K562 (cell line): ENCODE measurements at regions not wholly inside any gene's neighbourhood (a gene's known extent, or its start where the extent isn't known, plus 50 kb on each side); places are given as distances from the start of the nearest gene placed in this dataset.

Experiments
- ATAC-seq: fragments of 200-7000 bp; cut with Tn5 transposase; 3 replicates; pipeline ENCODE4 v1.9.1; 2020; ENCODE audit warnings: moderate library complexity
- BruUV-seq: library from RNA; stranded (reverse); fragments of 400-500 nt; replicated peaks from 2 replicates; lab custom pipeline; 2021; lab: Mats Ljungman, UMichigan
- CTCF ChIA-PET: fragments of 300-600 bp; formaldehyde crosslinking; extraction: SDS; loops from one replicate; lab custom pipeline; 2021; ENCODE audit warnings: low intra/inter-chr PET ratio; lab: Yijun Ruan, JAX
- POLR2A ChIA-PET: fragments of 300-600, 350-650 bp; sonication (Branson Sonifier 250); formaldehyde crosslinking; extraction: SDS; loops from one replicate; lab custom pipeline; 2021; ENCODE audit warnings: antibody characterized with exemption, inconsistent platforms; lab: Yijun Ruan, JAX
- DNase-seq, 4 experiments: peaks; one replicate each; pipeline versions ENCODE4 v3.0.0 to v3.0.0-alpha.2; 2011 to 2018; ENCODE audit warnings: low spot score in 3 of 4, mixed read lengths in 3 of 4; ENCODE audit errors: extremely low read depth in 1 of 4
- FAIRE-seq: peaks from 2 replicates; lab custom pipeline; 2011; peaks lifted over from hg19 to GRCh38; lab: Jason Lieb, UNC
- H2AFZ ChIP-seq: 2 replicates; pipeline ENCODE4 v1.6.0; 2011; ENCODE audit warnings: low read depth, low read length, control low read depth, inconsistent platforms
- H3K27ac ChIP-seq: fragments of 200-600 bp; 3 replicates; pipeline ENCODE4 v1.8.0; 2011; ENCODE audit warnings: low read depth, mild to moderate bottlenecking, control low read depth, inconsistent platforms, low read length, moderate library complexity, mixed read lengths; ENCODE audit errors: extremely low read depth
- H3K27me3 ChIP-seq, 2 experiments: fragments of 300-600 bp in 1 of 2; 2 replicates in 1 of 2; 3 replicates in 1 of 2; pipeline versions ENCODE4 v1.6.0 to v1.8.0; 2011; ENCODE audit warnings: inconsistent platforms in 2 of 2, low read length in 2 of 2, mild to moderate bottlenecking in 1 of 2, mixed read lengths in 1 of 2, moderate library complexity in 1 of 2; ENCODE audit not compliant: control insufficient read depth in 2 of 2, insufficient read depth in 2 of 2
- H3K36me3 ChIP-seq: fragments of 300-600 bp; 3 replicates; pipeline ENCODE4 v1.8.0; 2011; ENCODE audit warnings: mild to moderate bottlenecking, low read length, inconsistent platforms; ENCODE audit not compliant: control insufficient read depth, insufficient read depth
- H3K4me1 ChIP-seq, 2 experiments: fragments of 200-600 bp in 1 of 2; replicated peaks in 1 of 2; 2 replicates in 1 of 2; 3 replicates in 1 of 2; pipeline versions ENCODE4 v1.5.1 to v1.8.0; 2011; ENCODE audit warnings: inconsistent platforms in 2 of 2, low read length in 2 of 2, mild to moderate bottlenecking in 1 of 2, mixed read lengths in 1 of 2, moderate library complexity in 1 of 2; ENCODE audit not compliant: control insufficient read depth in 2 of 2, insufficient read depth in 2 of 2
- H3K4me2 ChIP-seq: 2 replicates; pipeline ENCODE4 v1.6.1; 2011; ENCODE audit warnings: low read length, control low read depth, inconsistent platforms, mixed read lengths; ENCODE audit not compliant: insufficient read depth
- H3K4me3 ChIP-seq: fragments of 200-600 bp; sonication (generic), shearing (Covaris generic); 2 replicates; pipeline ENCODE4 v1.5.1; 2016; ENCODE audit warnings: control low read depth, inconsistent platforms
- H3K79me2 ChIP-seq: fragments of 200-600 bp; 3 replicates; pipeline ENCODE4 v1.8.0; 2011; ENCODE audit warnings: low read length, inconsistent platforms; ENCODE audit not compliant: control insufficient read depth, insufficient read depth
- H3K9ac ChIP-seq, 2 experiments: 2 replicates each; pipeline versions ENCODE4 v1.6.0 to v1.6.1; 2011; ENCODE audit warnings: low read depth in 2 of 2, low read length in 2 of 2, control low read depth in 1 of 2, inconsistent platforms in 1 of 2, mild to moderate bottlenecking in 1 of 2, mixed read lengths in 1 of 2; ENCODE audit not compliant: insufficient read depth in 1 of 2
- H3K9me1 ChIP-seq: one replicate; pipeline ENCODE4 v1.6.0; 2011; ENCODE audit warnings: inconsistent platforms, mild to moderate bottlenecking, low read length, moderate library complexity; ENCODE audit not compliant: control insufficient read depth, insufficient read depth
- H3K9me3 ChIP-seq: replicated peaks from 2 replicates; pipeline ENCODE4 v1.5.1; 2011; ENCODE audit warnings: low read depth, low read length, inconsistent platforms; ENCODE audit not compliant: control insufficient read depth, insufficient read depth
- H4K20me1 ChIP-seq: replicated peaks from 2 replicates; pipeline ENCODE4 v1.6.1; 2011; ENCODE audit warnings: low read length, inconsistent platforms, mixed read lengths; ENCODE audit not compliant: control insufficient read depth, insufficient read depth
- BCOR ChIP-seq: fragments of 450-650 bp; IDR thresholded peaks from 2 replicates; pipeline ENCODE4 v1.6.1; 2016
- DEAF1 ChIP-seq: fragments of 450-650 bp; formaldehyde crosslinking; IDR thresholded peaks from 2 replicates; pipeline ENCODE4 v1.4.0; 2020; ENCODE audit warnings: mild to moderate bottlenecking, moderate library complexity
- ESRRB ChIP-seq: fragments of 250-450 bp; sonication (Bioruptor Pico); IDR thresholded peaks from 2 replicates; pipeline ENCODE4 v1.5.0; 2020; ENCODE audit warnings: mild to moderate bottlenecking, moderate library complexity, borderline replicate concordance
- GATAD2A ChIP-seq: fragments of 450-650 bp; IDR thresholded peaks from 2 replicates; pipeline ENCODE4 v1.6.1; 2017
- HDAC2 ChIP-seq: fragments of 450-650 bp; IDR thresholded peaks from 2 replicates; pipeline ENCODE4 v1.6.1; 2016; ENCODE audit warnings: mild to moderate bottlenecking
- MCM7 ChIP-seq, 2 experiments: fragments of 450-650 bp; IDR thresholded peaks; 2 replicates each; pipeline ENCODE4 v1.6.1; 2016 to 2018
- MECOM ChIP-seq: fragments of 250-450 bp; sonication (Bioruptor Pico); IDR thresholded peaks from 2 replicates; pipeline ENCODE4 v1.8.0; 2022; ENCODE audit warnings: inconsistent platforms
- MITF ChIP-seq: IDR thresholded peaks from 2 replicates; pipeline ENCODE4 v1.6.1; 2014; ENCODE audit warnings: antibody characterized with exemption
- NBN ChIP-seq: fragments of 450-650 bp; IDR thresholded peaks from 2 replicates; pipeline ENCODE4 v1.6.1; 2016; ENCODE audit warnings: low read depth, mild to moderate bottlenecking
- ZMIZ1 ChIP-seq, 2 experiments: fragments of 150-350 bp in 1 of 2; IDR thresholded peaks; 2 replicates each; pipeline ENCODE4 v1.6.1; 2012 to 2016; ENCODE audit warnings: low read depth in 2 of 2, low read length in 2 of 2, mild to moderate bottlenecking in 1 of 2, moderate library complexity in 1 of 2
- ZNF239 ChIP-seq: fragments of 250-450 bp; sonication (Bioruptor Pico); IDR thresholded peaks from 2 replicates; pipeline ENCODE4 v1.4.0; 2020; ENCODE audit warnings: mild to moderate bottlenecking
- ZNF3 ChIP-seq: fragments of 250-450 bp; sonication (Bioruptor Pico); IDR thresholded peaks from 2 replicates; pipeline ENCODE4 v1.5.0; 2021; ENCODE audit warnings: mild to moderate bottlenecking, moderate library complexity
- ZNF75A ChIP-seq: fragments of 450-650 bp; formaldehyde crosslinking; IDR thresholded peaks from 2 replicates; pipeline ENCODE4 v1.4.0; 2020; ENCODE audit warnings: mild to moderate bottlenecking
- WGBS: fragments of 100-300 bp; shearing (Covaris generic); methylation state at CpG from one replicate; pipeline ENCODE4 v1.1.6; 2016; ENCODE audit warnings: low coverage, mixed read lengths; ENCODE audit not compliant: insufficient coverage; ENCODE audit errors: missing lambda C conversion rate; 5-methylcytosine and 5-hydroxymethylcytosine counted together
- in situ Hi-C: fragments of 300-500 bp; cut with MboI; formaldehyde crosslinking; loops from 4 replicates; pipeline ENCODE4 v1.15.0; 2018; ENCODE audit warnings: inconsistent platforms, mixed read lengths
- intact Hi-C: fragments of 100-400 bp; cut with micrococcal nuclease; formaldehyde crosslinking; loops from 2 replicates; pipeline ENCODE4 v1.14.2; 2022
- TF ChIP-seq, protein P1 (sequence below): fragments of 250-450 bp; sonication (Bioruptor Pico); IDR thresholded peaks from 2 replicates; pipeline ENCODE4 v1.5.0; 2022; ENCODE audit warnings: mild to moderate bottlenecking

GRCh38 chr7:69187824-69188333 lies 410.4 kb upstream of the AUTS2 start:
- ChIA-PET CTCF (no interaction called here), POLR2A (no interaction called here)
- Histone ChIP-seq H3K9ac (no peak overlapping the region), H3K4me3 (no peak overlapping the region), H3K27ac (no peak overlapping the region), H3K27me3 (peaks cover 0 to 4% of the 10 kb centered on the region in 2 experiments; a peak in 1 of 5 replicates), H3K36me3 (no peaks in the 10 kb centered on the region), H3K4me2 (no peak overlapping the region), H3K9me1 (no peaks in the 10 kb centered on the region), H2AFZ (no peak overlapping the region), H3K9me3 (no peaks in the 10 kb centered on the region), H3K79me2 (no peaks in the 10 kb centered on the region), H4K20me1 (no peaks in the 10 kb centered on the region), H3K4me1 (no peaks in the 10 kb centered on the region)
- DNase-seq: no peak
- no peak for ATAC-seq
- no peak for FAIRE-seq
- intact Hi-C loops (no loop called here), in situ Hi-C loops (no loop called here)
- BruUV-seq: no TSS peak
- WGBS: 0% methylated on average over 5 of the region's 5 CpGs
- no peak for TF ChIP-seq ZNF239 (CRISPR knock-in tag)
- TF ChIP-seq BCOR: no peak
- no peak for TF ChIP-seq ZMIZ1 (IDR thresholded peaks at IDR 0.05; ENCODE audit: low read depth in 2 of 2, low read length in 2 of 2)
- TF ChIP-seq GATAD2A: no peak
- TF ChIP-seq, protein P1, sequence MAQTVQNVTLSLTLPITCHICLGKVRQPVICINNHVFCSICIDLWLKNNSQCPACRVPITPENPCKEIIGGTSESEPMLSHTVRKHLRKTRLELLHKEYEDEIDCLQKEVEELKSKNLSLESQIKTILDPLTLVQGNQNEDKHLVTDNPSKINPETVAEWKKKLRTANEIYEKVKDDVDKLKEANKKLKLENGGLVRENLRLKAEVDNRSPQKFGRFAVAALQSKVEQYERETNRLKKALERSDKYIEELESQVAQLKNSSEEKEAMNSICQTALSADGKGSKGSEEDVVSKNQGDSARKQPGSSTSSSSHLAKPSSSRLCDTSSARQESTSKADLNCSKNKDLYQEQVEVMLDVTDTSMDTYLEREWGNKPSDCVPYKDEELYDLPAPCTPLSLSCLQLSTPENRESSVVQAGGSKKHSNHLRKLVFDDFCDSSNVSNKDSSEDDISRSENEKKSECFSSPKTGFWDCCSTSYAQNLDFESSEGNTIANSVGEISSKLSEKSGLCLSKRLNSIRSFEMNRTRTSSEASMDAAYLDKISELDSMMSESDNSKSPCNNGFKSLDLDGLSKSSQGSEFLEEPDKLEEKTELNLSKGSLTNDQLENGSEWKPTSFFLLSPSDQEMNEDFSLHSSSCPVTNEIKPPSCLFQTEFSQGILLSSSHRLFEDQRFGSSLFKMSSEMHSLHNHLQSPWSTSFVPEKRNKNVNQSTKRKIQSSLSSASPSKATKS (CRISPR knock-in tag): no peak
- no peak for TF ChIP-seq NBN
- no peak for TF ChIP-seq MECOM
- TF ChIP-seq ZNF75A: no peak
- no peak for TF ChIP-seq HDAC2
- no peak for TF ChIP-seq ZNF3 (CRISPR knock-in tag)
- TF ChIP-seq MITF: no peak
- no peak for TF ChIP-seq MCM7 (IDR thresholded peaks at IDR 0.05)
- no peak for TF ChIP-seq ESRRB (CRISPR knock-in tag)
- TF ChIP-seq DEAF1 (CRISPR knock-in tag): no peak
